Muscle layer of duodenum (tissue), 2 donors: ENCODE measurements at regions not wholly inside any gene's neighbourhood (a gene's known extent, or its start where the extent isn't known, plus 50 kb on each side); places are given as distances from the start of the nearest gene placed in this dataset.

Source experiments
- H3K27ac ChIP-seq: one replicate; pipeline ENCODE4 v1.7.0; 2013; ENCODE audit warnings: mild to moderate bottlenecking, low read length
- H3K27me3 ChIP-seq: one replicate; pipeline ENCODE4 v1.7.0; 2013; ENCODE audit warnings: low read depth, mild to moderate bottlenecking, control low read depth, low read length
- H3K36me3 ChIP-seq, 2 donors: one replicate each; pipeline ENCODE4 v1.7.0; 2013; ENCODE audit warnings: low read length in 2 of 2, control low read depth in 1 of 2, mild to moderate bottlenecking in 1 of 2; ENCODE audit not compliant: insufficient read depth in 2 of 2, control insufficient read depth in 1 of 2
- H3K4me1 ChIP-seq, 2 donors: one replicate each; pipeline ENCODE4 v1.7.0; 2013; ENCODE audit warnings: low read length in 2 of 2, mild to moderate bottlenecking in 2 of 2, control low read depth in 1 of 2, moderate library complexity in 1 of 2; ENCODE audit not compliant: insufficient read depth in 2 of 2, control insufficient read depth in 1 of 2
- H3K4me3 ChIP-seq, 2 donors: one replicate each; pipeline ENCODE4 v1.7.0; 2013; ENCODE audit warnings: low read length in 2 of 2, low read depth in 1 of 2, mild to moderate bottlenecking in 1 of 2
- H3K9me3 ChIP-seq, 2 donors: one replicate each; pipeline ENCODE4 v1.7.0; 2013; ENCODE audit warnings: low read length in 2 of 2, control low read depth in 1 of 2, mild to moderate bottlenecking in 1 of 2; ENCODE audit not compliant: control insufficient read depth in 1 of 2
- donor health status: healthy.

GRCh38 chr15:69624816-69625215, 172.2 kb downstream of the RPLP1 start:
- Histone ChIP-seq H3K4me1 (peaks cover 0 to 3% of the 10 kb centered on the region in 2 donors), H3K27ac (no peak overlapping the region), H3K27me3 (no peaks in the 10 kb centered on the region), H3K36me3 (no peaks in the 10 kb centered on the region), H3K4me3 (no peak overlapping the region), H3K9me3 (no peaks in the 10 kb centered on the region)

- H3K9me3 ChIP-seq: no peaks in the 10 kb centered on the region
- H3K27ac ChIP-seq: no peak overlapping the region
- no peaks in the 10 kb centered on the region for H3K27me3 ChIP-seq
- H3K4me3 ChIP-seq: no peak overlapping the region
- H3K4me1 ChIP-seq: peaks cover 0 to 3% of the 10 kb centered on the region in 2 donors
- no peaks in the 10 kb centered on the region for H3K36me3 ChIP-seq
These were observed 172.7 kb downstream of the RPLP1 start for GRCh38 chr15:69625328-69625727.

GRCh38 chr15:69626095-69627066, 173.8 kb downstream of the RPLP1 start:
- H3K27me3 ChIP-seq: no peaks in the 10 kb centered on the region
- H3K4me3 ChIP-seq: no peak overlapping the region
- H3K4me1 ChIP-seq: peaks cover 0 to 3% of the 10 kb centered on the region in 2 donors
- H3K27ac ChIP-seq: no peak overlapping the region
- H3K9me3 ChIP-seq: no peaks in the 10 kb centered on the region
- no peaks in the 10 kb centered on the region for H3K36me3 ChIP-seq

- H3K9me3 ChIP-seq: no peaks in the 10 kb centered on the region
These were observed 175.0 kb downstream of the RPLP1 start for GRCh38 chr15:69627548-69628158.

GRCh38 chr15:69628256-69629093, 175.9 kb downstream of the RPLP1 start:
- Histone ChIP-seq H3K36me3 (no peaks in the 10 kb centered on the region), H3K27me3 (no peaks in the 10 kb centered on the region), H3K27ac (no peak overlapping the region), H3K4me3 (no peak overlapping the region), H3K9me3 (no peaks in the 10 kb centered on the region), H3K4me1 (peaks cover 0 to 3% of the 10 kb centered on the region in 2 donors)

More at GRCh38 chr15:69627548-69628158, 175.0 kb downstream of the RPLP1 start:
- Histone ChIP-seq H3K36me3 (no peaks in the 10 kb centered on the region), H3K27me3 (no peaks in the 10 kb centered on the region), H3K4me3 (no peak overlapping the region), H3K4me1 (peaks cover 0 to 3% of the 10 kb centered on the region in 2 donors), H3K27ac (no peak overlapping the region)

GRCh38 chr15:69629631-69630161, 177.1 kb downstream of the RPLP1 start:
- no peak overlapping the region for H3K27ac ChIP-seq
- no peaks in the 10 kb centered on the region for H3K27me3 ChIP-seq
- peaks cover 0 to 3% of the 10 kb centered on the region in 2 donors for H3K4me1 ChIP-seq
- H3K36me3 ChIP-seq: no peaks in the 10 kb centered on the region
- H3K4me3 ChIP-seq: no peak overlapping the region
- no peaks in the 10 kb centered on the region for H3K9me3 ChIP-seq

GRCh38 chr15:69631005-69631404, 178.4 kb downstream of the RPLP1 start:
- Histone ChIP-seq H3K4me1 (no peaks in the 10 kb centered on the region), H3K36me3 (no peaks in the 10 kb centered on the region), H3K4me3 (no peak overlapping the region), H3K27ac (no peak overlapping the region), H3K27me3 (no peaks in the 10 kb centered on the region), H3K9me3 (no peaks in the 10 kb centered on the region)

GRCh38 chr15:69631978-69632377, 179.4 kb downstream of the RPLP1 start:
- Histone ChIP-seq H3K27ac (no peak overlapping the region), H3K4me3 (no peak overlapping the region), H3K4me1 (no peaks in the 10 kb centered on the region), H3K36me3 (no peaks in the 10 kb centered on the region), H3K9me3 (no peaks in the 10 kb centered on the region), H3K27me3 (no peaks in the 10 kb centered on the region)

- Histone ChIP-seq H3K9me3 (no peaks in the 10 kb centered on the region), H3K27me3 (no peaks in the 10 kb centered on the region), H3K4me1 (no peaks in the 10 kb centered on the region), H3K4me3 (no peak overlapping the region), H3K36me3 (no peaks in the 10 kb centered on the region), H3K27ac (no peak overlapping the region)
These were observed 182.2 kb downstream of the RPLP1 start for GRCh38 chr15:69634860-69635259.

GRCh38 chr15:69636169-69636915, 183.7 kb downstream of the RPLP1 start:
- no peaks in the 10 kb centered on the region for H3K4me1 ChIP-seq
- peaks cover 0 to 3% of the 10 kb centered on the region in 2 donors for H3K9me3 ChIP-seq
- no peaks in the 10 kb centered on the region for H3K36me3 ChIP-seq
- H3K4me3 ChIP-seq: no peak overlapping the region
- no peaks in the 10 kb centered on the region for H3K27me3 ChIP-seq
- no peak overlapping the region for H3K27ac ChIP-seq
